ENCODE measurements at regions not wholly inside any gene's neighbourhood (a gene's known extent, or its start where the extent isn't known, plus 50 kb on each side); places are given as distances from the start of the nearest gene placed in this dataset.

DNA sequence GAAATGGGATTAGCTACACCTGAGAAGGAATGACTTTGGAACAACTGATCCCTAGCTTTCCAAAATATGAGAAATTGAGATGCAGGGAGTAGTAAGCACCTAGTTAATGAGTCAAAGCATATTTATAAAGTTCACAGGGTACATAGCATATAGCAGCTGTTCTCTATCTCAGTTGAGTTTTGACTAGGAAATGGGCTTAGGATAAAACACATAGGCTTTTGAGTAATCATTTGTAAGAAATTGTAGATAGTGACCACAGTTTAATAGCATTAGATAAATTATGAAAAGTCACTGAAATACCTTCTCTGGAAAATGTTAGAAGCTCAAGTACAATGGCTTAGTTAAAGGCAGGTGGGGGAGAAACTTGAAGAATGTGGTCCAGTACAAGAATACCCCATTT lies 444.7 kb upstream of the TNP1 start:
- H3K27me3 ChIP-seq (ENCODE audit: insufficient read depth in 3 of 3, low read length in 2 of 3) = no peaks in the 10 kb centered on the region
- no peak overlapping the region for H3K4me3 ChIP-seq
- no peaks in the 10 kb centered on the region for H3K9me3 ChIP-seq
- TF ChIP-seq, protein P1, sequence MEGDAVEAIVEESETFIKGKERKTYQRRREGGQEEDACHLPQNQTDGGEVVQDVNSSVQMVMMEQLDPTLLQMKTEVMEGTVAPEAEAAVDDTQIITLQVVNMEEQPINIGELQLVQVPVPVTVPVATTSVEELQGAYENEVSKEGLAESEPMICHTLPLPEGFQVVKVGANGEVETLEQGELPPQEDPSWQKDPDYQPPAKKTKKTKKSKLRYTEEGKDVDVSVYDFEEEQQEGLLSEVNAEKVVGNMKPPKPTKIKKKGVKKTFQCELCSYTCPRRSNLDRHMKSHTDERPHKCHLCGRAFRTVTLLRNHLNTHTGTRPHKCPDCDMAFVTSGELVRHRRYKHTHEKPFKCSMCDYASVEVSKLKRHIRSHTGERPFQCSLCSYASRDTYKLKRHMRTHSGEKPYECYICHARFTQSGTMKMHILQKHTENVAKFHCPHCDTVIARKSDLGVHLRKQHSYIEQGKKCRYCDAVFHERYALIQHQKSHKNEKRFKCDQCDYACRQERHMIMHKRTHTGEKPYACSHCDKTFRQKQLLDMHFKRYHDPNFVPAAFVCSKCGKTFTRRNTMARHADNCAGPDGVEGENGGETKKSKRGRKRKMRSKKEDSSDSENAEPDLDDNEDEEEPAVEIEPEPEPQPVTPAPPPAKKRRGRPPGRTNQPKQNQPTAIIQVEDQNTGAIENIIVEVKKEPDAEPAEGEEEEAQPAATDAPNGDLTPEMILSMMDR (IDR thresholded peaks at IDR 0.05) = no peak
- ATAC-seq (no peak), DNase-seq (no peak)
- intact Hi-C loops (cut with DNase I) = no loop called here
- no peaks in the 10 kb centered on the region for H3K4me1 ChIP-seq
- H3K27ac ChIP-seq = no peak overlapping the region
- no peaks in the 10 kb centered on the region for H3K36me3 ChIP-seq (ENCODE audit: insufficient read depth in 1 of 2, low read depth in 1 of 2)

DNA sequence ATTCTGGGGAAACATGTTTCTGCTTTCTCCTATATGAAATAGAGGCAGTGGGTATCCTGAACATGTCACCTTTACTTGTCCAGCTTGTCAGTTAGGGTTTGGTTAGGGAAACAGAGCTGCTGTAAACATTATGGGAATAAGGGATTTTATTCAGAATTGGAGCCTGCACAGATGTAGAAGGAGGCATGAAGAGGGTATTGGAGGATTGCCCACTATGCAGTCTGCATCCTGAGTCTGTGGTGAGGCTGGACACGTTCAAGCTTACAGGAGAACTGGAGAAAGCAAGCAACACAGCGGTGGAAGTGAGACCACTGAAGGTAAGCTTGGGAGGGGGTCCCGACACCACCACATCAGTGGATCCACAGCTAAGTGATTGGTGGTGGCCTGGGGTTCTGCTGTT lies 443.0 kb upstream of the TNP1 start:
- WGBS, 3 donors = 76 to 84% (median 78%) methylated on average over 3 of the region's 3 CpGs
- TF ChIP-seq, protein P1 (IDR thresholded peaks at IDR 0.05) = no peak
- Histone ChIP-seq H3K4me3 (no peak overlapping the region), H3K27ac (no peak overlapping the region), H3K9me3 (no peaks in the 10 kb centered on the region), H3K4me1 (no peaks in the 10 kb centered on the region), H3K27me3 (ENCODE audit: insufficient read depth in 3 of 3, low read length in 2 of 3) (no peaks in the 10 kb centered on the region), H3K36me3 (ENCODE audit: insufficient read depth in 1 of 2, low read depth in 1 of 2) (no peaks in the 10 kb centered on the region)
- ATAC-seq (no peak), DNase-seq (no peak)
- intact Hi-C loops (cut with DNase I) = no loop called here

DNA sequence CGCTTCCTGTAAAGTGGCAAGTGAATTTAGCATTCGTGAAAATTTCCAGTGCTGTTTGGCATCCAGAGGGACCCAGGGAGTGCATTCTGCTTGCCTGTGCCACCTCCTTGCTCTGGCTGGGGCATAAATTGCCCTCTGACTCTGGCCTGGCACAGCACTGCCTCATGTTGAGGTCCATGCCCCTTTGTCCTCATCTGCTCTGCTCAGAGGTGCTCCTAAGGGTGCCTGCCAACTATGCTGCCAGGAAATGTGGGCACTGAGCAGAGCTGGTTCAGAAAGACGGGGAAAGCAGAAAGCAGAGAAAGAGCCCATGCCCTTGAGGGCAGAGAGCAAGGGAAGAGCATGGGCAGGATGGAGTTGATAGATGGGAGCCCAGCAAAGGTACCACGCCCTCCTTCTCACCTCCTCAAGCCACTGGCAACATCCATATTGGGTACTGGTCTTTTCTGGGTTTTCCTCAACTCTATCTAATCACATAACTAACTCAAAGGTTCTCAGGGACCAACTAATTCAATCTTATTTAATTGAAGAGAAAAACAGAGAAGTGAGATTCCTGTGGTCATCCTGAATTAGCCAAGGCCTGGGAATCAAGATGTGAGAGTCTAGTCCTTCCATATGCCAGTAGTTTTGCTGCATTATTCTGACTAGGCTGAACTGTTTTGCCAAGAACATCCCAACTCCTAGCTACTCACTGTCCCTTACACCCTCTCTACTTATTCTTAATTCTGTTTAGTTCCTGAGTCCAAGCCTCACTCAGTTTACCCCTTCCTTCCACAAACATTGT lies 441.5 kb upstream of the TNP1 start:
- DNase-seq (no peak), ATAC-seq (no peak)
- intact Hi-C loops (cut with DNase I) = no loop called here
- no peaks in the 10 kb centered on the region for H3K27me3 ChIP-seq (ENCODE audit: insufficient read depth in 3 of 3, low read length in 2 of 3)
- no peaks in the 10 kb centered on the region for H3K4me1 ChIP-seq
- H3K27ac ChIP-seq = no peak overlapping the region
- no peaks in the 10 kb centered on the region for H3K9me3 ChIP-seq
- no peaks in the 10 kb centered on the region for H3K36me3 ChIP-seq (ENCODE audit: insufficient read depth in 1 of 2, low read depth in 1 of 2)
- 60 to 74% (median 64%) methylated on average over 4 of the region's 4 CpGs for whole genome bisulfite sequencing, 3 donors
- TF ChIP-seq, protein P1 (IDR thresholded peaks at IDR 0.05) = no peak
- H3K4me3 ChIP-seq = no peak overlapping the region

DNA sequence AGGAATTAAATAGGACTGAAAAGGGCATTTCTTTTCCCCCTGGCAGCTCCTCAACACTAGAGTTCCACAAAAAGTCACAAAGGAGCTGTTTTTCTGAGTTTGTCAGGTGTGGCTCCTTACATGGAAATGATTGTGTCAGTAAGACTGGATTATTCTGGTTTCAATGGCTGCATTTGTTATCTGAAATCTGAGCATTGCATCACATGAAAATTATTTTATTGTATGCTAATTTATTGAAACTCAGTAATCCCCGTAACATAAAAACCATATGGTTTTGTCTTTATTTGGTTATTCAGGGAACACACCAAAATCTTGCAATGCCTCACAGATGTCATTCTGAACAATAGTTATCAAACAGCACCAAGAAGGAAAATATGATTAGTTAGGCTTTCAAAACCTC lies 439.7 kb upstream of the TNP1 start:
- H3K27ac ChIP-seq = no peak overlapping the region
- ATAC-seq = no peak
- TF ChIP-seq, protein P1 (IDR thresholded peaks at IDR 0.05) = no peak
- H3K9me3 ChIP-seq = no peaks in the 10 kb centered on the region
- H3K27me3 ChIP-seq (ENCODE audit: insufficient read depth in 3 of 3, low read length in 2 of 3) = no peaks in the 10 kb centered on the region
- H3K4me1 ChIP-seq = no peaks in the 10 kb centered on the region
- intact Hi-C loops (cut with DNase I) = no loop called here
- no peaks in the 10 kb centered on the region for H3K36me3 ChIP-seq (ENCODE audit: insufficient read depth in 1 of 2, low read depth in 1 of 2)
- WGBS, 3 donors = 67 to 85% (median 84%) methylated on average over 1 of the region's 1 CpG
- DNase-seq = no peak
- no peak overlapping the region for H3K4me3 ChIP-seq

DNA sequence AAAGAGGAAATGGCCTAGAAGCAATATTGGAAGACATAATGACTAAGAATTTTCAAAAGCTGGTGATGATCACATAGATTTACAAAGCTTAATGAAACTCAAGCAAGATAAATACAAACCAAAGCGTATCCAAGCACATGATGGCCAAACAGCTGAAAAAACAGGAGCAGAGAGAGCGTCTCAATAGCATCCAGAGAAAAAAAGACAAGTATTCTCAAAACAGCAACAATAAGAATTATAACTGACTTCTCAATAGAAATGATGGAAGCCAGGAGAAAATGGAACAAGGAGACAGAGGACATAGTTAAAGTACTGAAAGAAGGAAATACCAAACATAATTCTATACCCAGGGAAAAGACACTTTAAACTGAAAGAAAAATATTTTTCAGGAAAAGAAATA lies 437.2 kb upstream of the TNP1 start:
- no peaks in the 10 kb centered on the region for H3K27me3 ChIP-seq (ENCODE audit: insufficient read depth in 3 of 3, low read length in 2 of 3)
- WGBS, 3 donors = 79 to 85% (median 81%) methylated on average over 2 of the region's 2 CpGs
- no peaks in the 10 kb centered on the region for H3K9me3 ChIP-seq
- H3K36me3 ChIP-seq (ENCODE audit: insufficient read depth in 1 of 2, low read depth in 1 of 2) = no peaks in the 10 kb centered on the region
- DNase-seq (no peak), ATAC-seq (no peak)
- H3K4me1 ChIP-seq = no peaks in the 10 kb centered on the region
- H3K4me3 ChIP-seq = no peak overlapping the region
- TF ChIP-seq, protein P1 (IDR thresholded peaks at IDR 0.05) = no peak
- intact Hi-C loops (cut with DNase I) = no loop called here
- H3K27ac ChIP-seq = no peak overlapping the region

Data from psoas muscle (tissue), 7 donors.